Sciatic nerve (tissue), 2 donors: ENCODE measurements at regions not wholly inside any gene's neighbourhood (a gene's known extent, or its start where the extent isn't known, plus 50 kb on each side); places are given as distances from the start of the nearest gene placed in this dataset.
"Not testable (repeated sequence)": the region's sequence is repeated elsewhere in the genome, so short reads cannot be mapped to it uniquely, and the experiment has no call there.

Experiments
- ATAC-seq: fragments of 200-7000 bp; cut with Tn5 transposase; one replicate; pipeline ENCODE4 v1.9.1; 2020; ENCODE audit warnings: mild to moderate bottlenecking, moderate library complexity
- DNase-seq: peaks from one replicate; pipeline ENCODE4 v3.0.0-alpha.2; 2020; ENCODE audit warnings: low spot score
- intact Hi-C: fragments of 100-400 bp; cut with DNase I; formaldehyde crosslinking; loops from one replicate; pipeline ENCODE4 v1.14.2; 2022
- donor health status: DM: no; HTN: no; CAD: no.
- donor health status: DM: no; HTN: no; CAD: no.

GRCh38 chr16:80915079-80915450 lies 91.6 kb downstream of the CMC2 start:
- intact Hi-C loops, result no loop called here
- ATAC-seq (no peak), DNase-seq (no peak)

- ATAC-seq (no peak), DNase-seq (no peak)
- intact Hi-C loops, result no loop called here
Observed at GRCh38 chr16:80914379-80915078, 92.2 kb downstream of the CMC2 start.

DNA sequence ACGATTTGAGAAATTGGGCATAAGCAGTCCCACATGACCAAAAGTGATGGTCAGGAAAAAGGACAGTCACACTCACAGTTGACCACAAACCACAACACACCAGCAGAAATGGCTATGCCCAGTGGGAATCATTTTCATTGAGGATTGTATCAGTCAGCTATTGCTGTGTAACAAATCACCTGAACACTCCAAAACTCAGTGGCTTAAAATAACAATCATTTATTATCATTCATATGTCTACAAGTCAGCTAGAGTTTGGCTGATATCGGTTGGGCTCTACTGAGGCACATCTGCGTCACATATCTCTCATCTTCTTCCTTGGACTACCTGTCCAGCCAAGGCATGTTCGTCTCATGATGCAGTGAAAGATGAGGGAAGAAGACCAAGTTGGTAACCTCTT lies 93.3 kb downstream of the CMC2 start:
- no peak for DNase-seq
- no peak for ATAC-seq
- intact Hi-C loops, result no loop called here

DNA sequence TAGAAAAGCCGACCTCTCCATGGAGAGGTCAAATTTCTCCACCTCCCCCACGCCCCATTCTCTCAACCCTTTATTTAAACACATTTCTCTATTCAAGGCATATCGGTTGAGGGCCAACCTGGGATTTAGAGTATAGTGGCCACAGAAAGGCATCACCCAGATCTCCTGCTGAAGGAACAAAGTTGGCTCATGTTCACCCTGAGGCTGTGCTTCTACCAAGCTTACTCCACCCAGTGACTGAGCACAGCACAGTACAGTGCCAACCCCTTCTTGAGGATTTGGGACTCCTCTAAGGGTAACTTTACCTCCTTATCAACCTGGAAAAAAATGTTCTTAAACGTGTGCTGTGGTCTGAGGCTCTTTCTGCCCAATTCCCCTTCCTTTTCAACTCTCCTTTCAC lies 94.0 kb downstream of the CMC2 start:
- DNase-seq, result no peak
- no peak for ATAC-seq
- intact Hi-C loops, result no loop called here

DNA sequence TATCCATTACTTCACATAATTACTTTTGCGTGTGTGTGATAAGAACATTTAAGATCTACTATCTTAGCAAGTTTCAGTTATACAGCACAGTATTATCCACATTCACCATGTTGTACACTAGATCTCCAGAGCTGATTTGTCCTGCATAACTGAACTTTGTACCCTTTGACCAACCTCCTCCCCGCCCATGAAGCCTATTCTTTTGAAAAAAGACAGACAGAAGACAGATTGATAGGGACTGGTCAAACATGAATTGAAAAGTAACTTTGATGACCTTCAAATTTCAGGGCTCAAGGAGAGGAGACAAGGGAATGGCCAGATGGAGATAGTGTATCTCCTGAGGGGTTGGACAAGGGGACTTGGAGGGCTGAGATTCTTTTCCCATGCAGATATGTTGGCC lies 96.3 kb downstream of the CMC2 start:
- no peak for ATAC-seq
- intact Hi-C loops, result no loop called here
- no peak for DNase-seq

GRCh38 chr16:80909720-80910119 lies 97.0 kb downstream of the CMC2 start:
- intact Hi-C loops, result no loop called here
- no peak for ATAC-seq
- DNase-seq, result no peak

DNA sequence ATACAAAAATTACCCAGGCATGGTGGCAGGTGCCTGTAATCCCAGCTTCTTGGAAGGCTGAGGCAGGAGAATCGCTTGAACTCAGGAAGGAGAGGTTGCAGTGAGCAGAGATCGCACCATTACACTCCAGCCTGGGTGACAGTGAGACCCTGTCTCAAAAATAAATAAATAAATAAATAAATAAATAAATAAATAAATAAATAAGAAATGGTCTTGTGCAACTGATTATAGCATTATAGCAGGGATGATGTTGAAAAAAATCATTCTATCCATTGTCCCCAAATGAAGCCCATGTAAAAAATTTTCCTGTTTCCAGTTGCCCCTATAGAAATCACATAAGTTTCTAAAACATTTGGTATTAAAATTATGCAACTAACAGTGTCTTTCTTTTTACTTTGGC lies 100.5 kb downstream of the CMC2 start:
- DNase-seq, ATAC-seq, intact Hi-C loops: not testable (repeated sequence)

DNA sequence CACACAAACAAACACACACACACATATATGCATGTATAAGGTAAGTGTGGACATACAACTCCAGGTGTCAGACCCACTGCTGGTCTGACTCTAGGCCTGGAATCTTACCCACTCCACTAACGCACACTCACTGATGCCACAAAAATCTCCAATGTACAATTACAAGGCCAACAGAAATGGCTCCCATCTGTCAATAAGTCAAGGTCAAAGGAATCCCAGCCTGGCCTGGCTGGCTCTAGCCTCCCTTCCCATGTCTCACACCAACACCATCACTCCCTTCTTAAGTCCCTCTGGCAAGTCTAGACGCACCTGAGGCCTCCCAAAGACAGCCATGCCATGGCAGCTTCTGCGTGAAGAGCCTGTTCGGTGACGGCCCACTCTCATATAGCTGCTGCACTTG lies 99.2 kb upstream of the CDYL2 start:
- intact Hi-C loops, result no loop called here

DNA sequence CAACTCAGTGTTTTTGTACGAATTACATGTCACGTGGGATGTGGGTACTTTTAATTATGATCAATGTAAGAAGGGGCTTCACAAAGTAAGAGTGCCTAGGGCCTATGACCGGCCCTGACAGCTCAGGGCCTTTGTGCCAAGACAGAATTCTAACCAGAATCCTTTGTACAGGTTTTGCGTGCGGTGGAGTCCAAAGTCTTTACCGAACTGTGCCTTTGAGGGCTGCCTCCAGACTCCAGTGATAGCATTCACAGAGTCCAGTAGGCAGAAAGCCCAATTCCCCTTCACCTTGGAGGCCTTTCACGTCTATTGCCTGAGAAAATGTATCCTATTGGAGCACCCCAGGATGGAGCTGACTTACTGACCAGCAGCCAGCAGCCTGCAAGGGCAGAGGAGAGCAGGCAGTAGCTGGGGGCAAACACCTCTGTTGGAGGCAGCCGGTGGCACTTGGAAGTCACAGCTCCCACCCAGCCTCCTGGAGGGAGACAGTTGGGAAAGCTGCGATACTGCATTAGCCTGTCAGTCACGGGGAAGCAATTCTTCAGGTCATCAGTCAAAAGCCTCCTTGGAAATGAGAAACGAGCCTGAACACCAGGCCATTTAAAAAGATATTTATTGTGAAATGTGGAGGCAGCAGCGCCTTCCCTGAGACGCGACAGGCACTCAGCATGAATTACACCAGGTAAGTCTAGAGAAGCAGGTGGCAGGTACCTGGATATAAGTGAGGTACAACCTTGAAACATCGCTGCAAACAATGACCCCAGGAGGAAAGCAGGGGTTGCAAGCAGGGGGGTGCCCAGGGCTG lies 98.1 kb upstream of the CDYL2 start:
- no peak for DNase-seq
- no peak for ATAC-seq
- intact Hi-C loops, result no loop called here

More for the DNA sequence above, 99.2 kb upstream of the CDYL2 start:
- DNase-seq, result no peak
- no peak for ATAC-seq

- DNase-seq (no peak), ATAC-seq (no peak)
- intact Hi-C loops, result no loop called here
Observed at GRCh38 chr16:80900593-80900954, 96.2 kb upstream of the CDYL2 start.

DNA sequence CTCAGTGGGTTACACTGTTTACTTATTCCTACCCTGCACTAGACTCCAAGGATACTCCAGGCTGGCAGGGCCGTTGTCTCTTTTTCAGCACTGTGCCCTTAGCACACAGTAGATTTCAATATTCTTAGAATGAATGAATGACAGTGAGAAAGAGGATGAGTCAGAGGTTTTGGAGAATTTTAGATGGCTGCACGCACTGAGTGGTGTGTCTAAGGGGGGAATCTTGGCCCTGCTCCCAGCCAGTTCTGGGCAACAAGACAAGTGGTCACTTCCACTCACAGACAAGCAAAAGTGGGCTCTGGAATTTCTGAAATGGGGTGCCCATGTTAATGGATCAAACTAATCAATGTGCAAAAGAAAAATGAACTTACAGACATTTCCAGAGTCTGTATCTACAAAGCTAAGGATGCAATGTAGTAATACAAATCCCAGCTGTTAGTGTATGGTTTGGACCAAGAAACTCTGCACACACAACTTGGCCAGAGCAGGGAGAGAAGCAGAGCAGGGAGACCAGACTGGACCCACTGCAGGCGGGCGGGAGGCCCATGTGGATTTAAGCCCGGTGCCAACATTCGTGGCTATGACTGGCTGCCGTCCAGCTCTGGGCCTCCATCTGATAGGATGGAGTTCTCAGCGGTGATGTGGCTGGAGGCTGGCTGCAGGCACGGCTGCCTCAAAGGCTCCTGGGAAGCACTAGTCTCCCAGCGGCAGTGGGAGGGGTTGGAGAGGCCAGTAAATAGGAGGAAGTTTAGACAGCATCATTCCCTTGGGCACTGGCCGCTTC lies 95.6 kb upstream of the CDYL2 start:
- ATAC-seq (peak; percentile 96), DNase-seq (peak; percentile 82)
- intact Hi-C loops, result no loop called here

- ATAC-seq, result no peak
- intact Hi-C loops, result no loop called here
- no peak for DNase-seq
Observed at GRCh38 chr16:80896776-80897175, 92.4 kb upstream of the CDYL2 start.

- intact Hi-C loops, result no loop called here
- DNase-seq, result no peak
- no peak for ATAC-seq
Observed at GRCh38 chr16:80894091-80894490, 89.7 kb upstream of the CDYL2 start.

DNA sequence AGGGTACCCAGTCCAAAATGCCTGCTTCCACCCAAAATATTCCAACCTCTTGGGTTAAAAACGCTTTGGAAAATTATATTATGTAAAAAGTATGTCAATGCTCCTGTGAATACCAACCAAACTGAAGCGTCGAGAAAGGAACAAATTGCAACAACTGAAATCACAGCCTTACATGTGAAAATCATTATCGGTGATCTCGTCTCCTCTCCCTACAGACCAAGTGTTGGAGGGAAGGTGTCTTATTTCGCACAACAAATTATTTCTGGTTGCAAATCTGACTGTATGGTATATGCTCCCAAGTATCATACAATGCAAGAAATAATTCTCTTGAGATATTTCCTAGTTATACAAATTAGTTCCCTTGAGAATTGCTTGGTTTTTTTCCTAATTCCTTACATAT lies 89.3 kb upstream of the CDYL2 start:
- ATAC-seq (no peak), DNase-seq (no peak)
- intact Hi-C loops, result no loop called here

GRCh38 chr16:80892395-80892794 lies 88.0 kb upstream of the CDYL2 start:
- DNase-seq, intact Hi-C loops, ATAC-seq: not testable (repeated sequence)

GRCh38 chr16:80889779-80890359 lies 85.5 kb upstream of the CDYL2 start:
- ATAC-seq, result no peak
- intact Hi-C loops, result no loop called here

GRCh38 chr16:80887062-80887461 lies 82.7 kb upstream of the CDYL2 start:
- intact Hi-C loops, result no loop called here
- no peak for ATAC-seq
- DNase-seq, result no peak

More at GRCh38 chr16:80889779-80890359, 85.5 kb upstream of the CDYL2 start:
- no peak for DNase-seq

- no peak for DNase-seq
- intact Hi-C loops, result no loop called here
- no peak for ATAC-seq
Observed at GRCh38 chr16:80883816-80884215, 79.4 kb upstream of the CDYL2 start.

- no peak for DNase-seq
- intact Hi-C loops, result no loop called here
- no peak for ATAC-seq
Observed at GRCh38 chr16:80883159-80883642, 78.8 kb upstream of the CDYL2 start.
